ENCODE measurements at regions not wholly inside any gene's neighbourhood (a gene's known extent, or its start where the extent isn't known, plus 50 kb on each side); places are given as distances from the start of the nearest gene placed in this dataset.

GRCh38 chrX:28225513-28225912 is 244.3 kb upstream of the DCAF8L1 start:
- no peak for DNase-seq (ENCODE audit: low read depth in 4 of 6, low spot score in 6 of 6)
- Histone ChIP-seq H3K27me3 (ENCODE audit: control insufficient read depth, insufficient read depth, low read length) (no peaks in the 10 kb centered on the region), H3K36me3 (ENCODE audit: control insufficient read depth, insufficient read depth, low read length) (no peaks in the 10 kb centered on the region), H3K27ac (ENCODE audit: low read depth, low read length) (no peak overlapping the region), H3K4me3 (ENCODE audit: low read depth, low read length) (no peak overlapping the region), H3K9me3 (ENCODE audit: control insufficient read depth, insufficient read depth, low read length) (no peaks in the 10 kb centered on the region), H3K4me1 (ENCODE audit: control insufficient read depth, insufficient read depth, low read length) (no peaks in the 10 kb centered on the region)
- no CpG with 5 or more reads among the region's 1 CpG for WGBS (ENCODE audit: insufficient coverage)

- no peak overlapping the region for H3K4me3 ChIP-seq (ENCODE audit: low read depth, low read length)
- no peaks in the 10 kb centered on the region for H3K27me3 ChIP-seq (ENCODE audit: control insufficient read depth, insufficient read depth, low read length)
- no CpG with 5 or more reads among the region's 3 CpGs for WGBS (ENCODE audit: insufficient coverage)
Observed at GRCh38 chrX:28223991-28224390, 242.7 kb upstream of the DCAF8L1 start.

GRCh38 chrX:28223469-28223868 is 242.2 kb upstream of the DCAF8L1 start:
- Histone ChIP-seq H3K9me3 (ENCODE audit: control insufficient read depth, insufficient read depth, low read length) (no peaks in the 10 kb centered on the region), H3K27ac (ENCODE audit: low read depth, low read length) (no peak overlapping the region), H3K4me3 (ENCODE audit: low read depth, low read length) (no peak overlapping the region), H3K36me3 (ENCODE audit: control insufficient read depth, insufficient read depth, low read length) (no peaks in the 10 kb centered on the region), H3K4me1 (ENCODE audit: control insufficient read depth, insufficient read depth, low read length) (no peaks in the 10 kb centered on the region), H3K27me3 (ENCODE audit: control insufficient read depth, insufficient read depth, low read length) (no peaks in the 10 kb centered on the region)
- 83% methylated on average over 4 of the region's 5 CpGs for WGBS (ENCODE audit: insufficient coverage)
- no peak for DNase-seq (ENCODE audit: low read depth in 4 of 6, low spot score in 6 of 6)

More at GRCh38 chrX:28223991-28224390, 242.7 kb upstream of the DCAF8L1 start:
- no peaks in the 10 kb centered on the region for H3K9me3 ChIP-seq (ENCODE audit: control insufficient read depth, insufficient read depth, low read length)
- no peaks in the 10 kb centered on the region for H3K4me1 ChIP-seq (ENCODE audit: control insufficient read depth, insufficient read depth, low read length)
- no peak for DNase-seq (ENCODE audit: low read depth in 4 of 6, low spot score in 6 of 6)
- no peaks in the 10 kb centered on the region for H3K36me3 ChIP-seq (ENCODE audit: control insufficient read depth, insufficient read depth, low read length)
- H3K27ac ChIP-seq (ENCODE audit: low read depth, low read length) = no peak overlapping the region

- H3K4me1 ChIP-seq (ENCODE audit: control insufficient read depth, insufficient read depth, low read length) = no peaks in the 10 kb centered on the region
- WGBS (ENCODE audit: insufficient coverage) = 49% methylated on average over 2 of the region's 2 CpGs
- no peak for DNase-seq (ENCODE audit: low read depth in 4 of 6, low spot score in 6 of 6)
Observed at GRCh38 chrX:28205905-28206304, 224.7 kb upstream of the DCAF8L1 start.

GRCh38 chrX:28205126-28205525 is 223.9 kb upstream of the DCAF8L1 start:
- H3K27me3 ChIP-seq (ENCODE audit: control insufficient read depth, insufficient read depth, low read length) = no peaks in the 10 kb centered on the region
- no peak overlapping the region for H3K27ac ChIP-seq (ENCODE audit: low read depth, low read length)
- no peak overlapping the region for H3K4me3 ChIP-seq (ENCODE audit: low read depth, low read length)
- H3K4me1 ChIP-seq (ENCODE audit: control insufficient read depth, insufficient read depth, low read length) = no peaks in the 10 kb centered on the region
- no peaks in the 10 kb centered on the region for H3K36me3 ChIP-seq (ENCODE audit: control insufficient read depth, insufficient read depth, low read length)
- DNase-seq (ENCODE audit: low read depth in 4 of 6, low spot score in 6 of 6) = no peak
- H3K9me3 ChIP-seq (ENCODE audit: control insufficient read depth, insufficient read depth, low read length) = no peaks in the 10 kb centered on the region

More at GRCh38 chrX:28205905-28206304, 224.7 kb upstream of the DCAF8L1 start:
- Histone ChIP-seq H3K36me3 (ENCODE audit: control insufficient read depth, insufficient read depth, low read length) (no peaks in the 10 kb centered on the region), H3K27me3 (ENCODE audit: control insufficient read depth, insufficient read depth, low read length) (no peaks in the 10 kb centered on the region), H3K27ac (ENCODE audit: low read depth, low read length) (no peak overlapping the region), H3K9me3 (ENCODE audit: control insufficient read depth, insufficient read depth, low read length) (no peaks in the 10 kb centered on the region), H3K4me3 (ENCODE audit: low read depth, low read length) (no peak overlapping the region)

- H3K9me3 ChIP-seq (ENCODE audit: control insufficient read depth, insufficient read depth, low read length) = no peaks in the 10 kb centered on the region
- H3K27ac ChIP-seq (ENCODE audit: low read depth, low read length) = no peak overlapping the region
- no peaks in the 10 kb centered on the region for H3K36me3 ChIP-seq (ENCODE audit: control insufficient read depth, insufficient read depth, low read length)
- H3K27me3 ChIP-seq (ENCODE audit: control insufficient read depth, insufficient read depth, low read length) = no peaks in the 10 kb centered on the region
- no peaks in the 10 kb centered on the region for H3K4me1 ChIP-seq (ENCODE audit: control insufficient read depth, insufficient read depth, low read length)
- no peak overlapping the region for H3K4me3 ChIP-seq (ENCODE audit: low read depth, low read length)
- no CpG with 5 or more reads among the region's 1 CpG for WGBS (ENCODE audit: insufficient coverage)
- no peak for DNase-seq (ENCODE audit: low read depth in 4 of 6, low spot score in 6 of 6)
Observed at GRCh38 chrX:28189011-28189410, 207.8 kb upstream of the DCAF8L1 start.

GRCh38 chrX:28188526-28188925 is 207.3 kb upstream of the DCAF8L1 start:
- Histone ChIP-seq H3K9me3 (ENCODE audit: control insufficient read depth, insufficient read depth, low read length) (no peaks in the 10 kb centered on the region), H3K4me3 (ENCODE audit: low read depth, low read length) (no peak overlapping the region), H3K27ac (ENCODE audit: low read depth, low read length) (no peak overlapping the region), H3K27me3 (ENCODE audit: control insufficient read depth, insufficient read depth, low read length) (no peaks in the 10 kb centered on the region), H3K36me3 (ENCODE audit: control insufficient read depth, insufficient read depth, low read length) (no peaks in the 10 kb centered on the region), H3K4me1 (ENCODE audit: control insufficient read depth, insufficient read depth, low read length) (no peaks in the 10 kb centered on the region)
- no CpG with 5 or more reads among the region's 1 CpG for WGBS (ENCODE audit: insufficient coverage)
- no peak for DNase-seq (ENCODE audit: low read depth in 4 of 6, low spot score in 6 of 6)

- Histone ChIP-seq H3K27ac (ENCODE audit: low read depth, low read length) (no peak overlapping the region), H3K9me3 (ENCODE audit: control insufficient read depth, insufficient read depth, low read length) (no peaks in the 10 kb centered on the region), H3K4me1 (ENCODE audit: control insufficient read depth, insufficient read depth, low read length) (no peaks in the 10 kb centered on the region), H3K4me3 (ENCODE audit: low read depth, low read length) (no peak overlapping the region), H3K27me3 (ENCODE audit: control insufficient read depth, insufficient read depth, low read length) (no peaks in the 10 kb centered on the region), H3K36me3 (ENCODE audit: control insufficient read depth, insufficient read depth, low read length) (no peaks in the 10 kb centered on the region)
- DNase-seq (ENCODE audit: low read depth in 4 of 6, low spot score in 6 of 6) = no peak
- WGBS (ENCODE audit: insufficient coverage) = no CpG with 5 or more reads among the region's 2 CpGs
Observed at GRCh38 chrX:28180096-28180495, 198.8 kb upstream of the DCAF8L1 start.

GRCh38 chrX:28178206-28178605 is 197.0 kb upstream of the DCAF8L1 start:
- H3K27me3 ChIP-seq (ENCODE audit: control insufficient read depth, insufficient read depth, low read length) = no peaks in the 10 kb centered on the region
- DNase-seq (ENCODE audit: low read depth in 4 of 6, low spot score in 6 of 6) = no peak

GRCh38 chrX:28177202-28177601 is 196.0 kb upstream of the DCAF8L1 start:
- 23% methylated on average over 4 of the region's 4 CpGs for WGBS (ENCODE audit: insufficient coverage)
- H3K27me3 ChIP-seq (ENCODE audit: control insufficient read depth, insufficient read depth, low read length) = no peaks in the 10 kb centered on the region
- H3K27ac ChIP-seq (ENCODE audit: low read depth, low read length) = no peak overlapping the region

More at GRCh38 chrX:28178206-28178605, 197.0 kb upstream of the DCAF8L1 start:
- Histone ChIP-seq H3K36me3 (ENCODE audit: control insufficient read depth, insufficient read depth, low read length) (no peaks in the 10 kb centered on the region), H3K9me3 (ENCODE audit: control insufficient read depth, insufficient read depth, low read length) (no peaks in the 10 kb centered on the region), H3K4me1 (ENCODE audit: control insufficient read depth, insufficient read depth, low read length) (no peaks in the 10 kb centered on the region), H3K27ac (ENCODE audit: low read depth, low read length) (no peak overlapping the region), H3K4me3 (ENCODE audit: low read depth, low read length) (no peak overlapping the region)
- 90% methylated on average over 1 of the region's 1 CpG for WGBS (ENCODE audit: insufficient coverage)

More at GRCh38 chrX:28177202-28177601, 196.0 kb upstream of the DCAF8L1 start:
- Histone ChIP-seq H3K9me3 (ENCODE audit: control insufficient read depth, insufficient read depth, low read length) (no peaks in the 10 kb centered on the region), H3K4me3 (ENCODE audit: low read depth, low read length) (no peak overlapping the region), H3K4me1 (ENCODE audit: control insufficient read depth, insufficient read depth, low read length) (no peaks in the 10 kb centered on the region), H3K36me3 (ENCODE audit: control insufficient read depth, insufficient read depth, low read length) (no peaks in the 10 kb centered on the region)
- no peak for DNase-seq (ENCODE audit: low read depth in 4 of 6, low spot score in 6 of 6)

Measured in spinal cord (tissue), 9 donors.